ENCODE measurements at regions not wholly inside any gene's neighbourhood (a gene's known extent, or its start where the extent isn't known, plus 50 kb on each side); places are given as distances from the start of the nearest gene placed in this dataset.
A peak's percentile ranks its signal among the peaks of the same experiment; 100 is the strongest.
"Not testable (repeated sequence)": the region's sequence is repeated elsewhere in the genome, so short reads cannot be mapped to it uniquely, and the experiment has no call there.

- intact Hi-C loops (cut with micrococcal nuclease; ENCODE audit: unreplicated experiment), result loop anchor here (10.0 kb wide), 1 partner anchor 250 kb away; the partner anchor contains the start of gene BTBD10
- TF ChIP-seq CTCF (IDR thresholded peaks at IDR 0.05; ENCODE audit: unreplicated experiment), result no peak
Measured at GRCh38 chr11:13215149-13215548, 62.4 kb upstream of the BMAL1 start.

GRCh38 chr11:13216019-13216710, 61.4 kb upstream of the BMAL1 start:
- peak; percentile 79 for DNase-seq
- no peaks in the 10 kb centered on the region for H3K27me3 Mint-ChIP-seq (ENCODE audit: unreplicated experiment)
- H3K4me3 Mint-ChIP-seq (ENCODE audit: low read depth, unreplicated experiment), result no peak overlapping the region
- no peak for TF ChIP-seq CTCF (IDR thresholded peaks at IDR 0.05; ENCODE audit: unreplicated experiment)
- H3K9me3 Mint-ChIP-seq (ENCODE audit: low read depth, unreplicated experiment), result no peaks in the 10 kb centered on the region
- peaks cover 8% of the 10 kb centered on the region for H3K4me1 Mint-ChIP-seq (ENCODE audit: low read depth, unreplicated experiment)
- CTCF ChIA-PET, result interaction anchor here (0.6 to 1.5 kb wide), 5 partner anchors 119 to 1239 kb away, joined by 3 to 10 read pairs (median 4); no protein-coding TSS in a partner anchor
- no TSS peak for BruUV-seq (replicated peaks)
- no peak overlapping the region for H3K27ac Mint-ChIP-seq (ENCODE audit: unreplicated experiment)
- H3K36me3 Mint-ChIP-seq (ENCODE audit: insufficient read depth, unreplicated experiment), result no peaks in the 10 kb centered on the region
- intact Hi-C loops (cut with micrococcal nuclease; ENCODE audit: unreplicated experiment), result loop anchor here (10.0 kb wide), 1 partner anchor 249 kb away; the partner anchor contains the start of gene BTBD10

More at GRCh38 chr11:13215149-13215548, 62.4 kb upstream of the BMAL1 start:
- H3K4me1 Mint-ChIP-seq (ENCODE audit: low read depth, unreplicated experiment), result peaks cover 10% of the 10 kb centered on the region
- DNase-seq, result no peak
- H3K27ac Mint-ChIP-seq (ENCODE audit: unreplicated experiment), result no peak overlapping the region
- no peaks in the 10 kb centered on the region for H3K36me3 Mint-ChIP-seq (ENCODE audit: insufficient read depth, unreplicated experiment)
- no peak overlapping the region for H3K4me3 Mint-ChIP-seq (ENCODE audit: low read depth, unreplicated experiment)
- no peaks in the 10 kb centered on the region for H3K27me3 Mint-ChIP-seq (ENCODE audit: unreplicated experiment)
- no peaks in the 10 kb centered on the region for H3K9me3 Mint-ChIP-seq (ENCODE audit: low read depth, unreplicated experiment)
- CTCF ChIA-PET, result no interaction called here
- BruUV-seq (replicated peaks), result no TSS peak

GRCh38 chr11:13216711-13217075, 60.9 kb upstream of the BMAL1 start:
- TF ChIP-seq CTCF (IDR thresholded peaks at IDR 0.05; ENCODE audit: unreplicated experiment), result no peak
- Mint-ChIP-seq H3K36me3 (ENCODE audit: insufficient read depth, unreplicated experiment) (no peaks in the 10 kb centered on the region), H3K27ac (ENCODE audit: unreplicated experiment) (no peak overlapping the region), H3K27me3 (ENCODE audit: unreplicated experiment) (no peaks in the 10 kb centered on the region), H3K4me1 (ENCODE audit: low read depth, unreplicated experiment) (peaks cover 8% of the 10 kb centered on the region), H3K4me3 (ENCODE audit: low read depth, unreplicated experiment) (no peak overlapping the region), H3K9me3 (ENCODE audit: low read depth, unreplicated experiment) (no peaks in the 10 kb centered on the region)
- CTCF ChIA-PET, result interaction anchor here (0.6 to 1.5 kb wide), 5 partner anchors 118 to 1239 kb away, joined by 3 to 10 read pairs (median 4); no protein-coding TSS in a partner anchor
- no peak for DNase-seq
- BruUV-seq (replicated peaks), result no TSS peak
- intact Hi-C loops (cut with micrococcal nuclease; ENCODE audit: unreplicated experiment), result loop anchor here (10.0 kb wide), 1 partner anchor 248 kb away; the partner anchor contains the start of gene BTBD10

- H3K4me3 Mint-ChIP-seq (ENCODE audit: low read depth, unreplicated experiment); BruUV-seq (replicated peaks); H3K27ac Mint-ChIP-seq (ENCODE audit: unreplicated experiment); DNase-seq; H3K27me3 Mint-ChIP-seq (ENCODE audit: unreplicated experiment); CTCF ChIA-PET; H3K9me3 Mint-ChIP-seq (ENCODE audit: low read depth, unreplicated experiment); H3K36me3 Mint-ChIP-seq (ENCODE audit: insufficient read depth, unreplicated experiment); H3K4me1 Mint-ChIP-seq (ENCODE audit: low read depth, unreplicated experiment): not testable (repeated sequence)
- intact Hi-C loops (cut with micrococcal nuclease; ENCODE audit: unreplicated experiment), result loop anchor here (10.0 kb wide), 1 partner anchor 246 kb away; the partner anchor contains the start of gene BTBD10
Measured at GRCh38 chr11:13218685-13219084, 58.9 kb upstream of the BMAL1 start.

GRCh38 chr11:13220148-13220547, 57.4 kb upstream of the BMAL1 start:
- H3K27me3 Mint-ChIP-seq (ENCODE audit: unreplicated experiment), result no peaks in the 10 kb centered on the region
- H3K4me1 Mint-ChIP-seq (ENCODE audit: low read depth, unreplicated experiment), result peaks cover under 1% of the 10 kb centered on the region
- no peaks in the 10 kb centered on the region for H3K36me3 Mint-ChIP-seq (ENCODE audit: insufficient read depth, unreplicated experiment)
- H3K4me3 Mint-ChIP-seq (ENCODE audit: low read depth, unreplicated experiment), result no peak overlapping the region
- no peaks in the 10 kb centered on the region for H3K9me3 Mint-ChIP-seq (ENCODE audit: low read depth, unreplicated experiment)
- no peak for TF ChIP-seq CTCF (IDR thresholded peaks at IDR 0.05; ENCODE audit: unreplicated experiment)
- BruUV-seq (replicated peaks), result no TSS peak
- DNase-seq, result no peak
- no peak overlapping the region for H3K27ac Mint-ChIP-seq (ENCODE audit: unreplicated experiment)
- CTCF ChIA-PET, result no interaction called here
- intact Hi-C loops (cut with micrococcal nuclease; ENCODE audit: unreplicated experiment), result no loop called here
